ENCODE measurements at regions not wholly inside any gene's neighbourhood (a gene's known extent, or its start where the extent isn't known, plus 50 kb on each side); places are given as distances from the start of the nearest gene placed in this dataset.

DNA sequence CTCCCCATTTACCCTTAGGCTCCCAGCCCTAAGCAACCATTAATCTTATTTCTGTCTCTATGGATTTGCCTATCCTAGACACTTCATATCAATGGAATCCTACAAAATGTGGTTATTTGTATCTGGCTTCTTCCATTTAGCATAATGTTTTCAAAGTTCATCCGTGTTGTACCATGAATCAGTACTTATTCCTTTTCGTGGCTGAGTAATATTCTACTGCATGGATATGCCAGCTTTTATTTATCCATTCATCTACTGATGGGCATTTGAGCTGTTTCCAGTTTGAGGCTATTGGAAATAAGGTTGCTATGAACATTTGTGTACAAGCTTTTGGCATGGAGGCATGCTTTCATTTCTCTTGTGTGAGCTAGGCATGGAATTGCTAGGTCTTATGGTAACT is 121.1 kb downstream of the WDR11 start:
- Histone ChIP-seq H3K9me3 (ENCODE audit: control insufficient read depth in 1 of 2, insufficient read depth in 1 of 2, low read depth in 1 of 2, low read length in 2 of 2) (no peaks in the 10 kb centered on the region), H3K9me2 (ENCODE audit: insufficient read depth) (no peaks in the 10 kb centered on the region), H3K4me3 (replicated peaks in 1 of 2; ENCODE audit: low read depth in 1 of 2, low read length in 2 of 2) (no peak overlapping the region), H3K9ac (ENCODE audit: low read length) (no peak overlapping the region), H2AFZ (ENCODE audit: low read depth, low read length, poor library complexity, severe bottlenecking) (no peak overlapping the region), H3K4me2 (ENCODE audit: low read length) (no peak overlapping the region), H3K36me3 (ENCODE audit: control insufficient read depth in 1 of 2, insufficient read depth in 2 of 2, low read length in 2 of 2) (no peaks in the 10 kb centered on the region), H3K4me1 (ENCODE audit: control insufficient read depth in 1 of 2, insufficient read depth in 2 of 2, low read length in 2 of 2) (no peaks in the 10 kb centered on the region), H3K27me3 (ENCODE audit: insufficient read depth, low read length) (peaks cover 21% of the 10 kb centered on the region), H3K79me2 (ENCODE audit: insufficient read depth, low read length) (no peaks in the 10 kb centered on the region), H4K20me1 (ENCODE audit: insufficient read depth) (no peaks in the 10 kb centered on the region), H3K27ac (ENCODE audit: low read depth, low read length) (no peak overlapping the region)
- intact Hi-C loops (cut with micrococcal nuclease) = no loop called here
- ATAC-seq = no peak
- no peak for TF ChIP-seq ZNF274 (IDR thresholded peaks at IDR 0.05; ENCODE audit: low read depth, low read length)
- no peak for TF ChIP-seq RAD21 (IDR thresholded peaks at IDR 0.05; ENCODE audit: low read depth)
- TF ChIP-seq ELF1 (IDR thresholded peaks at IDR 0.05; ENCODE audit: borderline replicate concordance, low read depth) = no peak
- POLR2A ChIA-PET = no interaction called here
- CTCF ChIA-PET = interaction anchor here (1.2 kb wide), 1 partner anchor 23 kb away, joined by 3 read pairs; no protein-coding TSS in a partner anchor
- RAD21 ChIA-PET (ENCODE audit: low non-redundant PET in 1 of 2, low total read pairs in 2 of 2, uncharacterized antibody in 2 of 2, unreplicated experiment in 2 of 2) = no interaction called here
- BruUV-seq (replicated peaks) = no TSS peak
- no peak for DNase-seq (ENCODE audit: low read depth, low spot score)

DNA sequence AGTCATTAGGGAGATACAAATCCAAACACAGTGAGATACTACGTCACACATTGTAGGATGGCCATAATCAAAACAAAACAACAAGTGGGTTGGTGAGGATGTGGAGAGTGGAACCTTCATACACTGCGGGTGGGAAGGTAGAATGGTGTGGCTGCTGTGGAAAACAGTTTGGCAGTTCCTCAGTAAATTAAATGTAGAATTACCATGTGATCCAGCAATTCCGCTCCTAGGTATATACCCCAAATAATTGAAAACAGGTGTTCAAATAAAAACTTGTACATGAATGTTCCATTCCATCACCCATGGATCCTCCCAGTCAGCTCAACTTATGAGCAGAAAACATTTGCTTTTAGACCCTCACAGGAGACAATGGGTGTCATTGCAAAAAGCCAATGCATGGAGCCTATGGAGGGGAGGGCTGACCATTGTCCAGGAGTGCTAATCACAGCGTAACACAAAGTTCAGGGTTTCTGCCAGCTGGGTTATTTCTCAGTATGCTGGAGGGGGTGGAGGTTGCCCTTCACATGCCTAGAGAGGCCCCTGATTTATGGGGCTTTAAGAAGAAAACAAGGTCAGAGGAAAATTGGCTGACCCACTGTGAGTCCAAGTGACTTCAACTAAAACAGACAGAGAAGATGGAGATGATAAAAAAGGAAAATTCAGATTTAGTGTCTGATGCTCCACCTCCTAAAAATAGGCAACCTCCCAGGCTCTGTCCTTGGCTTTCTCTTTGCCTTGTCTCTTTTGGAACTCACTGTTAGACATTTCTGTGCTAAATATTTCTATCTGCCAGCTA is 124.1 kb downstream of the WDR11 start:
- CTCF ChIA-PET = no interaction called here
- POLR2A ChIA-PET = no interaction called here
- Histone ChIP-seq H3K4me3 (replicated peaks in 1 of 2; ENCODE audit: low read depth in 1 of 2, low read length in 2 of 2) (no peak overlapping the region), H2AFZ (ENCODE audit: low read depth, low read length, poor library complexity, severe bottlenecking) (no peak overlapping the region), H3K9me3 (ENCODE audit: control insufficient read depth in 1 of 2, insufficient read depth in 1 of 2, low read depth in 1 of 2, low read length in 2 of 2) (no peaks in the 10 kb centered on the region), H3K27ac (ENCODE audit: low read depth, low read length) (no peak overlapping the region), H3K9ac (ENCODE audit: low read length) (no peak overlapping the region), H3K36me3 (ENCODE audit: control insufficient read depth in 1 of 2, insufficient read depth in 2 of 2, low read length in 2 of 2) (no peaks in the 10 kb centered on the region), H3K4me1 (ENCODE audit: control insufficient read depth in 1 of 2, insufficient read depth in 2 of 2, low read length in 2 of 2) (peaks cover 7 to 18% of the 10 kb centered on the region in 2 experiments; a peak in 3 of 4 replicates), H4K20me1 (ENCODE audit: insufficient read depth) (no peaks in the 10 kb centered on the region), H3K27me3 (ENCODE audit: insufficient read depth, low read length) (peaks cover 17% of the 10 kb centered on the region; the same call in 1 of the 2 replicates), H3K79me2 (ENCODE audit: insufficient read depth, low read length) (no peaks in the 10 kb centered on the region), H3K9me2 (ENCODE audit: insufficient read depth) (no peaks in the 10 kb centered on the region), H3K4me2 (ENCODE audit: low read length) (no peak overlapping the region)
- ATAC-seq (no peak), DNase-seq (ENCODE audit: low read depth, low spot score) (no peak)
- RAD21 ChIA-PET (ENCODE audit: low non-redundant PET in 1 of 2, low total read pairs in 2 of 2, uncharacterized antibody in 2 of 2, unreplicated experiment in 2 of 2) = no interaction called here
- intact Hi-C loops (cut with micrococcal nuclease) = no loop called here
- BruUV-seq (replicated peaks) = no TSS peak
- TF ChIP-seq FOSL1 (IDR thresholded peaks at IDR 0.05; ENCODE audit: low read depth) (no peak), EZH2 (IDR thresholded peaks at IDR 0.05) (no peak), JUND (IDR thresholded peaks at IDR 0.05) (no peak), EZH2phosphoT487 (IDR thresholded peaks at IDR 0.05; ENCODE audit: borderline replicate concordance) (no peak), CEBPB (IDR thresholded peaks at IDR 0.05; ENCODE audit: low read depth) (no peak), ZFX (IDR thresholded peaks at IDR 0.05) (no peak), POLR2AphosphoS5 (IDR thresholded peaks at IDR 0.05; ENCODE audit: low read depth, low read length) (no peak), YY1 (IDR thresholded peaks at IDR 0.05; ENCODE audit: extremely low read depth, insufficient replicate concordance, low read depth, low read length) (no peak), EGR1 (IDR thresholded peaks at IDR 0.05; ENCODE audit: low read depth) (no peak), SP1 (IDR thresholded peaks at IDR 0.05; ENCODE audit: low read depth) (no peak), SRF (IDR thresholded peaks at IDR 0.05; ENCODE audit: low read depth) (no peak), RAD21 (IDR thresholded peaks at IDR 0.05; ENCODE audit: low read depth) (no peak), TCF7L2 (IDR thresholded peaks at IDR 0.05; ENCODE audit: borderline replicate concordance, extremely low read depth, insufficient read depth, insufficient read length) (no peak), SIN3A (IDR thresholded peaks at IDR 0.05; ENCODE audit: low read depth) (no peak), CBX3 (IDR thresholded peaks at IDR 0.05; ENCODE audit: low read depth) (no peak)
- TF ChIP-seq, protein P1, sequence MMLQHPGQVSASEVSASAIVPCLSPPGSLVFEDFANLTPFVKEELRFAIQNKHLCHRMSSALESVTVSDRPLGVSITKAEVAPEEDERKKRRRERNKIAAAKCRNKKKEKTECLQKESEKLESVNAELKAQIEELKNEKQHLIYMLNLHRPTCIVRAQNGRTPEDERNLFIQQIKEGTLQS (IDR thresholded peaks at IDR 0.05) = no peak
- TF ChIP-seq, protein P2, sequence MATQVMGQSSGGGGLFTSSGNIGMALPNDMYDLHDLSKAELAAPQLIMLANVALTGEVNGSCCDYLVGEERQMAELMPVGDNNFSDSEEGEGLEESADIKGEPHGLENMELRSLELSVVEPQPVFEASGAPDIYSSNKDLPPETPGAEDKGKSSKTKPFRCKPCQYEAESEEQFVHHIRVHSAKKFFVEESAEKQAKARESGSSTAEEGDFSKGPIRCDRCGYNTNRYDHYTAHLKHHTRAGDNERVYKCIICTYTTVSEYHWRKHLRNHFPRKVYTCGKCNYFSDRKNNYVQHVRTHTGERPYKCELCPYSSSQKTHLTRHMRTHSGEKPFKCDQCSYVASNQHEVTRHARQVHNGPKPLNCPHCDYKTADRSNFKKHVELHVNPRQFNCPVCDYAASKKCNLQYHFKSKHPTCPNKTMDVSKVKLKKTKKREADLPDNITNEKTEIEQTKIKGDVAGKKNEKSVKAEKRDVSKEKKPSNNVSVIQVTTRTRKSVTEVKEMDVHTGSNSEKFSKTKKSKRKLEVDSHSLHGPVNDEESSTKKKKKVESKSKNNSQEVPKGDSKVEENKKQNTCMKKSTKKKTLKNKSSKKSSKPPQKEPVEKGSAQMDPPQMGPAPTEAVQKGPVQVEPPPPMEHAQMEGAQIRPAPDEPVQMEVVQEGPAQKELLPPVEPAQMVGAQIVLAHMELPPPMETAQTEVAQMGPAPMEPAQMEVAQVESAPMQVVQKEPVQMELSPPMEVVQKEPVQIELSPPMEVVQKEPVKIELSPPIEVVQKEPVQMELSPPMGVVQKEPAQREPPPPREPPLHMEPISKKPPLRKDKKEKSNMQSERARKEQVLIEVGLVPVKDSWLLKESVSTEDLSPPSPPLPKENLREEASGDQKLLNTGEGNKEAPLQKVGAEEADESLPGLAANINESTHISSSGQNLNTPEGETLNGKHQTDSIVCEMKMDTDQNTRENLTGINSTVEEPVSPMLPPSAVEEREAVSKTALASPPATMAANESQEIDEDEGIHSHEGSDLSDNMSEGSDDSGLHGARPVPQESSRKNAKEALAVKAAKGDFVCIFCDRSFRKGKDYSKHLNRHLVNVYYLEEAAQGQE (IDR thresholded peaks at IDR 0.05; ENCODE audit: low read depth) = no peak
